ENCODE measurements at regions not wholly inside any gene's neighbourhood (a gene's known extent, or its start where the extent isn't known, plus 50 kb on each side); places are given as distances from the start of the nearest gene placed in this dataset.

DNA sequence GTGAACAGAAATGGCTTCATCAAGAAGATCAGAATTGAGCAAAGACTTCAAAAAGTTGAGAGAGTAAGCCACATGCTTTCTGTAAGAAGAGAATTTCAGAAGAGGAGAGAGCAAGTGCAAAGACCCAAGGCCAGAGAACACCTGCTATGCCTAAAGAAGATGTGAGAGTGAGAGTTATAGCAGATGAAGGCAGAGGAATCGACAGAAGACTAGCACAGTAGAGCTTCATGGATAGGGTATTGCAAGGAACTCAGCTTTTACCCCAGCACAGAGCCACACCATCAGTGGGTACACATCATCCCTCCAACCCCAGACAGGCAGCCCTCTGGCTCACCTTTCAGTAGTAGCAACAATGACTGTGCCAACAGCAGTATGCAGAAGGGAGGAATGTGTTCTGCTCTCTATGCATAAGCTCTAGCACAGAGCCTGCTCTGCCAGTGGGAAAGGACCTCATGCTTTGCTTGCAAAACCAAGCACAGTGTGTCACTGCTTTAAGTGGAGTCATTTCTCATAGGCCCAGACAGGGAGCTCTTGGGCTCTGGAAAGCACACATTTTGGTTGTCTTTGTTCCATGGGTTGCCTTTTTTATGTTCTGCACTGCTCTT lies 318.6 kb downstream of the NAF1 start:
- TF ChIP-seq CTCF (IDR thresholded peaks at IDR 0.05; ENCODE audit: low read depth, low read length), result no peak
- no peak overlapping the region for H3K4me3 ChIP-seq
- no peak for DNase-seq (ENCODE audit: low read depth in 1 of 2, low spot score in 1 of 2)
- no peaks in the 10 kb centered on the region for H3K4me1 ChIP-seq (ENCODE audit: low read depth)
- H3K36me3 ChIP-seq, result no peaks in the 10 kb centered on the region
- no peaks in the 10 kb centered on the region for H3K27me3 ChIP-seq
- no peaks in the 10 kb centered on the region for H3K9me3 ChIP-seq (ENCODE audit: low read depth)
- no peak overlapping the region for H3K27ac ChIP-seq

GRCh38 chr4:162841753-162842152 lies 324.9 kb downstream of the NAF1 start:
- H3K4me1 ChIP-seq (ENCODE audit: low read depth), result peaks cover 4% of the 10 kb centered on the region
- H3K9me3 ChIP-seq (ENCODE audit: low read depth), result no peaks in the 10 kb centered on the region
- H3K4me3 ChIP-seq, result no peak overlapping the region
- no peak for DNase-seq (ENCODE audit: low read depth in 1 of 2, low spot score in 1 of 2)
- no peak for TF ChIP-seq CTCF (IDR thresholded peaks at IDR 0.05; ENCODE audit: low read depth, low read length)
- H3K27me3 ChIP-seq, result no peaks in the 10 kb centered on the region
- no peak overlapping the region for H3K27ac ChIP-seq
- H3K36me3 ChIP-seq, result no peaks in the 10 kb centered on the region

DNA sequence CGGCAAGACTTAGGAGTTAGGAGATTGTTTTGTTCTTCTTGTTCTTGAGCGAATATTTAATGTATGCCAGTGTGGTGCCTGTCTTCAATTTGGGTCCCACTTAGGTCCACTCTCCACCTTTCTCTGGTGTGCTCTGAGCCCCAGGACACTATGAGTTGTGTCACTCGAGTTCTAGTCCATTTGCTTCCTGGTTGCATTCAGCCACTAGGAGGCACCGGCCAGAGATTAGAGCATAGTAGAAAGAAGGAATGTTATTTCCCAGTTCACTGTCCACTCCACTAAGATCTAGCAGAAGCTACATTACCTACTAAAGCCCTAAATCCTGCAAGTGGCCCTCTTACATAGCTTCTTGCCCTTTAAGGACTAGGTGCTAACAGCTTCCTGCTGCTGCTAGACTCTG lies 326.9 kb downstream of the NAF1 start:
- Histone ChIP-seq H3K4me1 (ENCODE audit: low read depth) (peaks cover 4% of the 10 kb centered on the region), H3K9me3 (ENCODE audit: low read depth) (no peaks in the 10 kb centered on the region), H3K4me3 (no peak overlapping the region), H3K36me3 (no peaks in the 10 kb centered on the region), H3K27ac (no peak overlapping the region), H3K27me3 (no peaks in the 10 kb centered on the region)
- no peak for DNase-seq (ENCODE audit: low read depth in 1 of 2, low spot score in 1 of 2)
- no peak for TF ChIP-seq CTCF (IDR thresholded peaks at IDR 0.05; ENCODE audit: low read depth, low read length)

DNA sequence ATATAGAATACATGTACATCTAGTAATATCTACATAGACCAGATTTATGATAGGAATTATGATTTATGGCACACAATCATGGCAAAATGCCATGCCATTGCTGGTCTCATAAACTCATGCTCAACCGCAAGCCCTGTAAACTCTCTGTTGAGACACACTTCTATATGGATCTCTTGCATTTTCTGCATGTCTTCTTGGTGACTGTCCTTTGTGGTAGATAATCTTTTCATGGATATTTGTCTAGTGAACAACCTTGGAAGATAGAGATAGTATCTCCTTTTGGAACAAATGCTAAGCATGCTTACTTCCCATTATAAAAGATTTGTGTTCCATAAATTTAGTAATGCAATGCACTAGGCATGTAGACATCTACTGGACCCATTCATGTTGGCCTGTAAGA lies 328.0 kb downstream of the NAF1 start:
- no peak for TF ChIP-seq CTCF (IDR thresholded peaks at IDR 0.05; ENCODE audit: low read depth, low read length)
- no peak for DNase-seq (ENCODE audit: low read depth in 1 of 2, low spot score in 1 of 2)

GRCh38 chr4:162837679-162838078 lies 329.0 kb downstream of the NAF1 start:
- peaks cover 4% of the 10 kb centered on the region for H3K4me1 ChIP-seq (ENCODE audit: low read depth)
- TF ChIP-seq CTCF (IDR thresholded peaks at IDR 0.05; ENCODE audit: low read depth, low read length), result no peak
- no peaks in the 10 kb centered on the region for H3K9me3 ChIP-seq (ENCODE audit: low read depth)
- no peak overlapping the region for H3K27ac ChIP-seq
- no peak overlapping the region for H3K4me3 ChIP-seq
- H3K27me3 ChIP-seq, result no peaks in the 10 kb centered on the region
- no peak for DNase-seq (ENCODE audit: low read depth in 1 of 2, low spot score in 1 of 2)
- no peaks in the 10 kb centered on the region for H3K36me3 ChIP-seq

More for the DNA sequence above, 328.0 kb downstream of the NAF1 start:
- Histone ChIP-seq H3K4me3 (no peak overlapping the region), H3K27me3 (no peaks in the 10 kb centered on the region), H3K36me3 (no peaks in the 10 kb centered on the region), H3K9me3 (ENCODE audit: low read depth) (no peaks in the 10 kb centered on the region), H3K27ac (no peak overlapping the region), H3K4me1 (ENCODE audit: low read depth) (peaks cover 4% of the 10 kb centered on the region)

DNA sequence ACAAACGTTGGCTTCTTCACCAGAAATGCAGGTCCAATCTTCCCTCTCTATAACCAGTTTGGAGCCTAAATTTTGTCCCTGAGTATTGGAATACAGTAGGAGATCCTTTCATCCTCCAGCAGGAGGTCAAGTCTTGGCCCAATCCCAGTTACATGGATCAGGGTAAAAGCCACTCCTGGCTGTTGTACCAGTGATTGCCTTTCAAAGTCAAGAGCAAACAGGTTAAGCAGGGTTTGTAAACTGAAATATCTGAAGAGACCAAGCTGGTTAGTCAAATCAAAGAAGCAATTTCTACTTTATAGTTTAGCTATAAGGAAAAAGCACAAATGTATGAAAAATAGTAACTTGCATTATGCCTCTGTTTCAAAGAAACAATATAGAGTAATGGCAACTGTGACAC lies 329.4 kb downstream of the NAF1 start:
- H3K4me3 ChIP-seq, result no peak overlapping the region
- no peak for DNase-seq (ENCODE audit: low read depth in 1 of 2, low spot score in 1 of 2)
- peaks cover 4% of the 10 kb centered on the region for H3K4me1 ChIP-seq (ENCODE audit: low read depth)
- TF ChIP-seq CTCF (IDR thresholded peaks at IDR 0.05; ENCODE audit: low read depth, low read length), result no peak
- H3K27me3 ChIP-seq, result no peaks in the 10 kb centered on the region
- no peak overlapping the region for H3K27ac ChIP-seq
- H3K36me3 ChIP-seq, result no peaks in the 10 kb centered on the region
- no peaks in the 10 kb centered on the region for H3K9me3 ChIP-seq (ENCODE audit: low read depth)
